Right hindlimb (tissue), 1 donor: ENCODE measurements at regions not wholly inside any gene's neighbourhood (a gene's known extent, or its start where the extent isn't known, plus 50 kb on each side); places are given as distances from the start of the nearest gene placed in this dataset.

ENCODE experiments used
- DNase-seq: peaks from one replicate; pipeline ENCODE4 v3.0.0-alpha.2; 2018

- no peak for DNase-seq
These were observed 51.8 kb upstream of the FRMD1 start for GRCh38 chr6:168130697-168131371.

- DNase-seq = no peak
These were observed 51.2 kb upstream of the FRMD1 start for GRCh38 chr6:168130168-168130696.

GRCh38 chr6:168129292-168130167, 50.5 kb upstream of the FRMD1 start:
- DNase-seq = no peak

- no peak for DNase-seq
These were observed 49.7 kb upstream of the FRMD1 start for GRCh38 chr6:168128631-168129291.
